Neural progenitor cell (in vitro differentiated cells): ENCODE measurements at regions not wholly inside any gene's neighbourhood (a gene's known extent, or its start where the extent isn't known, plus 50 kb on each side); places are given as distances from the start of the nearest gene placed in this dataset.
A peak's percentile ranks its signal among the peaks of the same experiment; 100 is the strongest.

Experiments
- DNase-seq: peaks from one replicate; pipeline ENCODE4 v3.0.0-alpha.2; 2016; ENCODE audit warnings: low spot score
- H2AFZ ChIP-seq: fragments of 200-600 bp; sonication (generic); replicated peaks from 2 replicates; pipeline ENCODE4 v1.6.1; 2016; ENCODE audit warnings: antibody characterized with exemption
- H3F3A ChIP-seq: fragments of 200-600 bp; sonication (generic); 2 replicates; pipeline ENCODE4 v1.6.1; 2016; ENCODE audit warnings: antibody characterized with exemption, low read depth
- H3K27ac ChIP-seq: fragments of 200-600 bp; sonication (generic); 2 replicates; pipeline ENCODE4 v1.5.1; 2016; ENCODE audit warnings: mild to moderate bottlenecking
- H3K27me3 ChIP-seq: fragments of 200-600 bp; sonication (generic); 2 replicates; pipeline ENCODE4 v1.6.1; 2016; ENCODE audit warnings: mild to moderate bottlenecking, moderate library complexity
- H3K36me3 ChIP-seq: fragments of 200-600 bp; sonication (generic); 2 replicates; pipeline ENCODE4 v1.5.1; 2016
- H3K4me1 ChIP-seq: fragments of 200-600 bp; sonication (generic); 2 replicates; pipeline ENCODE4 v1.6.1; 2016; ENCODE audit warnings: mixed run types
- H3K4me2 ChIP-seq: fragments of 200-600 bp; sonication (generic); 2 replicates; pipeline ENCODE4 v1.6.1; 2016
- H3K4me3 ChIP-seq: fragments of 200-600 bp; sonication (generic); 2 replicates; pipeline ENCODE4 v1.5.1; 2016
- H3K79me2 ChIP-seq: fragments of 200-600 bp; sonication (generic); 2 replicates; pipeline ENCODE4 v1.6.1; 2016; ENCODE audit warnings: low read depth
- H3K9ac ChIP-seq: fragments of 200-600 bp; sonication (generic); 2 replicates; pipeline ENCODE4 v1.6.1; 2016
- H3K9me3 ChIP-seq: fragments of 200-600 bp; sonication (generic); 2 replicates; pipeline ENCODE4 v1.5.1; 2016; ENCODE audit warnings: low read depth
- H4K20me1 ChIP-seq: fragments of 200-600 bp; sonication (generic); 2 replicates; pipeline ENCODE4 v1.6.1; 2016; ENCODE audit warnings: low read depth
- H3K27ac Mint-ChIP-seq: 3 replicates; pipeline ENCODE4 v1.8.0; 2021; ENCODE audit warnings: mixed read lengths
- H3K27me3 Mint-ChIP-seq: 2 replicates; pipeline ENCODE4 v1.8.0; 2022; ENCODE audit warnings: low read depth, mild to moderate bottlenecking, inconsistent platforms, moderate library complexity, mixed read lengths; ENCODE audit not compliant: insufficient read depth
- H3K36me3 Mint-ChIP-seq: 3 replicates; pipeline ENCODE4 v1.8.0; 2021; ENCODE audit warnings: mixed read lengths
- H3K4me1 Mint-ChIP-seq: 3 replicates; pipeline ENCODE4 v1.8.0; 2021; ENCODE audit warnings: mixed read lengths
- H3K4me3 Mint-ChIP-seq: 3 replicates; pipeline ENCODE4 v1.8.0; 2021; ENCODE audit warnings: mild to moderate bottlenecking, moderate library complexity, mixed read lengths
- H3K9me3 Mint-ChIP-seq: 3 replicates; pipeline ENCODE4 v1.8.0; 2020; ENCODE audit warnings: mixed read lengths
- CTCF ChIP-seq: fragments of 200-600 bp; sonication (generic); IDR thresholded peaks from 2 replicates; pipeline ENCODE4 v1.5.1; 2017; ENCODE audit warnings: antibody characterized with exemption, mild to moderate bottlenecking
- EZH2 ChIP-seq: fragments of 200-600 bp; sonication (generic); IDR thresholded peaks from 2 replicates; pipeline ENCODE4 v1.6.1; 2017; ENCODE audit warnings: antibody characterized with exemption, mild to moderate bottlenecking, moderate library complexity
- EZH2phosphoT487 ChIP-seq: fragments of 200-600 bp; sonication (generic); IDR thresholded peaks from 2 replicates; pipeline ENCODE4 v1.6.1; 2017; ENCODE audit warnings: antibody characterized with exemption

DNA sequence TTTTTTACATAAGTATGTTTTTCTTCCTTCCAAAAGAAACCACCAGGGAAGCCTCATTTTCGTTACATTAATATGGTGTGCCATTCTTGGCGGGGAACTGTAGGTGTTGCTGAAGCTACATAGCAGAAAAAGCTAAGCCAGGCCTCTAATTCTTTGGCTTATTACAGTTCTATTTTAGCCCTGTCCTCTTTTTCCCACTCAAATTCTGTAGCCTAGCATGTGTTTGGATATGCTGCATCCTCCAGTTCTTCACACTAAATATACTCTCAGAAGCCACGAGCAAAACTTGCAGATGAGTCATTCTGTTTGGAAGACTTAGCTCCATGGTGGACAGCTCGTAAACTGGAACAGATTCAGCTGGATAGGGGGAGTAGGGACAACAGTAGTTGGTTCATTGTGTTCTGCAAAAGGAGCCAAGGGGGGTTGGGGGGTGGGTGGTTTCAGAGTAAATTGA lies 369.4 kb downstream of the TMEM161B start:
- H3K27ac Mint-ChIP-seq, result peak overlapping the region; percentile 87
- H3K36me3 Mint-ChIP-seq, result no peaks in the 10 kb centered on the region
- H3K4me1 ChIP-seq, result peaks cover 36% of the 10 kb centered on the region
- no peaks in the 10 kb centered on the region for H3K36me3 ChIP-seq
- DNase-seq, result peak; percentile 76
- peak overlapping the region; percentile 70 for H3K27ac ChIP-seq
- H3K4me3 ChIP-seq, result peak overlapping the region; percentile 14
- H3K9me3 Mint-ChIP-seq, result peaks cover 2% of the 10 kb centered on the region
- peaks cover 28% of the 10 kb centered on the region for H3F3A ChIP-seq
- no peaks in the 10 kb centered on the region for H4K20me1 ChIP-seq
- no peaks in the 10 kb centered on the region for H3K79me2 ChIP-seq
- H2AFZ ChIP-seq, result no peak overlapping the region
- no peak overlapping the region for H3K9ac ChIP-seq
- peak overlapping the region; percentile 42 for H3K4me3 Mint-ChIP-seq
- H3K4me1 Mint-ChIP-seq, result peaks cover 36% of the 10 kb centered on the region
- peaks cover 4% of the 10 kb centered on the region for H3K27me3 Mint-ChIP-seq
- H3K27me3 ChIP-seq, result no peaks in the 10 kb centered on the region
- TF ChIP-seq EZH2phosphoT487 (no peak), CTCF (peak; percentile 37)
- H3K9me3 ChIP-seq, result no peaks in the 10 kb centered on the region
- H3K4me2 ChIP-seq, result peak overlapping the region; percentile 61

GRCh38 chr5:87898574-87898973 lies 370.1 kb downstream of the TMEM161B start:
- Mint-ChIP-seq H3K36me3 (no peaks in the 10 kb centered on the region), H3K9me3 (peaks cover 2% of the 10 kb centered on the region), H3K27me3 (peaks cover 4% of the 10 kb centered on the region), H3K4me3 (no peak overlapping the region), H3K27ac (peak overlapping the region; percentile 2), H3K4me1 (peaks cover 36% of the 10 kb centered on the region)
- Histone ChIP-seq H3K4me1 (peaks cover 36% of the 10 kb centered on the region), H3K9ac (no peak overlapping the region), H2AFZ (no peak overlapping the region), H3K27me3 (no peaks in the 10 kb centered on the region), H3K36me3 (no peaks in the 10 kb centered on the region), H3K27ac (peak overlapping the region; percentile 70), H3K9me3 (no peaks in the 10 kb centered on the region), H3K4me3 (peak overlapping the region; percentile 14), H4K20me1 (no peaks in the 10 kb centered on the region), H3K79me2 (no peaks in the 10 kb centered on the region), H3K4me2 (peak overlapping the region; percentile 61), H3F3A (peaks cover 28% of the 10 kb centered on the region)
- DNase-seq, result peak; percentile 17
- no peak for TF ChIP-seq CTCF
- TF ChIP-seq EZH2phosphoT487, result no peak
- TF ChIP-seq EZH2, result no peak

DNA sequence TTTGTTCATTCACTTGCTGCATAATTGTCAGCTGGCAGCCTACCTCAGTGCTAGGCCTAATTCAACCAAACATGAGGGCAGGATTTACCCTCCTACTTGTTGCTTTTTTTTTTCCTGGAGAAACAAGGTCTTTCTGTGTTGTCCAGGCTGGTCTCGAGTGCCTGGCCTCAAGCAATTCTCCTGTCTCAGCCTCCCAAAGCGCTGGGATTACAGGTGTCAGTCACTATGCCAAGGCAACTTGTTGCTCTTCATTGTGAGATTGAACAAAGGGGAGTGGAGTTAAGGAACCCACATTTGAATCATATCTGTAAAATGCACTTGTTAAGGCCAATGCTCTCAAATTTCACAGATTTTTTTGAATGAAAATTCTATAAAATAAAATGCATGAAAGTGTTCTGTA lies 380.5 kb downstream of the TMEM161B start:
- Mint-ChIP-seq H3K27ac (no peak overlapping the region), H3K9me3 (peaks cover 13% of the 10 kb centered on the region)

More for the DNA sequence above, 380.5 kb downstream of the TMEM161B start:
- H3K36me3 Mint-ChIP-seq, result peaks cover 1% of the 10 kb centered on the region
- H3K9ac ChIP-seq, result no peak overlapping the region
- no peaks in the 10 kb centered on the region for H3K36me3 ChIP-seq
- H3K9me3 ChIP-seq, result no peaks in the 10 kb centered on the region
- no peak overlapping the region for H3K4me3 Mint-ChIP-seq
- peaks cover 2% of the 10 kb centered on the region for H3K27me3 Mint-ChIP-seq
- no peak overlapping the region for H3K4me3 ChIP-seq
- no peaks in the 10 kb centered on the region for H4K20me1 ChIP-seq
- H3K4me1 Mint-ChIP-seq, result peaks cover 20% of the 10 kb centered on the region
- no peaks in the 10 kb centered on the region for H3K27me3 ChIP-seq
- no peaks in the 10 kb centered on the region for H3K79me2 ChIP-seq
- no peaks in the 10 kb centered on the region for H3F3A ChIP-seq
- H3K4me1 ChIP-seq, result peaks cover 21% of the 10 kb centered on the region
- H3K4me2 ChIP-seq, result no peak overlapping the region
- H2AFZ ChIP-seq, result no peak overlapping the region
- no peak overlapping the region for H3K27ac ChIP-seq
- no peak for DNase-seq
- no peak for TF ChIP-seq EZH2phosphoT487
- TF ChIP-seq EZH2, result no peak
- TF ChIP-seq CTCF, result no peak
